GM23248 (cell line): ENCODE measurements at regions not wholly inside any gene's neighbourhood (a gene's known extent, or its start where the extent isn't known, plus 50 kb on each side); places are given as distances from the start of the nearest gene placed in this dataset.
"Not testable (repeated sequence)": the region's sequence is repeated elsewhere in the genome, so short reads cannot be mapped to it uniquely, and the experiment has no call there.

Experiments used
- DNase-seq: peaks from one replicate; pipeline ENCODE4 v3.0.0-alpha.2; 2015
- H2AFZ ChIP-seq: fragments of 200-600 bp; sonication (generic); 2 replicates; pipeline ENCODE4 v1.6.1; 2016; ENCODE audit warnings: antibody characterized with exemption
- H3F3A ChIP-seq: fragments of 200-600 bp; sonication (generic); 2 replicates; pipeline ENCODE4 v1.6.1; 2016; ENCODE audit warnings: mild to moderate bottlenecking, antibody characterized with exemption, mixed run types; ENCODE audit not compliant: insufficient read depth
- H3K27ac ChIP-seq: fragments of 200-600 bp; sonication (generic); 2 replicates; pipeline ENCODE4 v1.5.1; 2016; ENCODE audit warnings: mild to moderate bottlenecking
- H3K27me3 ChIP-seq: fragments of 200-600 bp; sonication (generic); replicated peaks from 2 replicates; pipeline ENCODE4 v1.6.1; 2016; ENCODE audit warnings: mild to moderate bottlenecking; ENCODE audit not compliant: insufficient read depth
- H3K36me3 ChIP-seq: fragments of 200-600 bp; sonication (generic); 2 replicates; pipeline ENCODE4 v1.6.1; 2016; ENCODE audit warnings: low read depth, mild to moderate bottlenecking
- H3K4me1 ChIP-seq: fragments of 200-600 bp; sonication (generic); 2 replicates; pipeline ENCODE4 v1.6.1; 2016; ENCODE audit warnings: mild to moderate bottlenecking; ENCODE audit not compliant: insufficient read depth
- H3K4me2 ChIP-seq: fragments of 200-600 bp; sonication (generic); one replicate; pipeline ENCODE4 v1.6.1; 2016; ENCODE audit warnings: mild to moderate bottlenecking; ENCODE audit not compliant: unreplicated experiment
- H3K4me3 ChIP-seq: fragments of 200-600 bp; sonication (generic); 2 replicates; pipeline ENCODE4 v1.5.1; 2016; ENCODE audit warnings: mild to moderate bottlenecking
- H3K79me2 ChIP-seq: fragments of 200-600 bp; sonication (generic); 2 replicates; pipeline ENCODE4 v1.6.1; 2016; ENCODE audit warnings: mild to moderate bottlenecking; ENCODE audit not compliant: insufficient read depth
- H3K9ac ChIP-seq: fragments of 200-600 bp; sonication (generic); 2 replicates; pipeline ENCODE4 v1.6.1; 2016; ENCODE audit warnings: mild to moderate bottlenecking
- H3K9me2 ChIP-seq: fragments of 200-600 bp; sonication (generic); 2 replicates; pipeline ENCODE4 v1.6.1; 2016; ENCODE audit warnings: mixed run types, mild to moderate bottlenecking, moderate library complexity; ENCODE audit not compliant: insufficient read depth
- H3K9me3 ChIP-seq: fragments of 200-600 bp; sonication (generic); one replicate; pipeline ENCODE4 v1.6.1; 2017; ENCODE audit warnings: low read depth
- H4K20me1 ChIP-seq: fragments of 200-600 bp; sonication (generic); 2 replicates; pipeline ENCODE4 v1.6.0; 2016; ENCODE audit not compliant: insufficient read depth
- EZH2 ChIP-seq: fragments of 200-600 bp; sonication (generic); IDR thresholded peaks from 2 replicates; pipeline ENCODE4 v1.6.1; 2018; ENCODE audit warnings: antibody characterized with exemption, mild to moderate bottlenecking; ENCODE audit not compliant: insufficient read depth, poor library complexity, severe bottlenecking
- EZH2phosphoT487 ChIP-seq: fragments of 200-600 bp; sonication (generic); IDR thresholded peaks from 2 replicates; pipeline ENCODE4 v1.6.1; 2018; ENCODE audit warnings: antibody characterized with exemption, moderate library complexity, mild to moderate bottlenecking, low read depth; ENCODE audit not compliant: insufficient read depth
- WGBS, 2 experiments: methylation state at CpG; one replicate each; pipeline ENCODE4 v1.1.6; 2015 to 2017; ENCODE audit warnings: low lambda C conversion rate in 2 of 2, low coverage in 1 of 2; ENCODE audit errors: missing lambda C conversion rate in 2 of 2; 5-methylcytosine and 5-hydroxymethylcytosine counted together
- in situ Hi-C: fragments of 300-500 bp; cut with MboI; formaldehyde crosslinking; loops from 2 replicates; pipeline ENCODE4 v1.15.0; 2020

DNA sequence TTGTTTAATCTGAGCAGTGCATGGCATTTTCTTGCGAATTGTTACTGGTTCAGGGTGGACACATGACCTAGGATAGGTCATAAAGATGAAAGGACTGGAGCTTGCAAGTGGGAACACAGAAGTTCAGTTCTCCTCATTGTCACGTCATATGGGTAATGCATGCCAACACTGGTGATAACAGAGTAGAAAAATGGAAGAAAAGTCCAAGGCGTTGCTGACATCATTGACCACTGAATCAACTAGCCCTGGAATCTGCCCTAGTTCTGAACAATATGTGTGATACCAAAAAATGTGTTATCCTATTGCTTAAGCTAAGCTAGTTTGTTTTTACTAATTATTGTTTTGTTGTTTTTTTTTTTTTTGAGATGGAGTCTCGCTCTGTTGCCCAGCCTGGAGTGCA, 234.2 kb upstream of the MAF start:
- no peaks in the 10 kb centered on the region for H3K27me3 ChIP-seq
- no peak overlapping the region for H3K27ac ChIP-seq
- H3K36me3 ChIP-seq = no peaks in the 10 kb centered on the region
- no peak overlapping the region for H2AFZ ChIP-seq
- in situ Hi-C loops = no loop called here
- TF ChIP-seq EZH2phosphoT487 = no peak
- no peak for TF ChIP-seq EZH2
- DNase-seq = no peak
- H3K9me3 ChIP-seq = no peaks in the 10 kb centered on the region
- no peaks in the 10 kb centered on the region for H4K20me1 ChIP-seq
- no peak overlapping the region for H3K9ac ChIP-seq
- H3K4me3 ChIP-seq = no peak overlapping the region
- H3F3A ChIP-seq = no peaks in the 10 kb centered on the region
- H3K79me2 ChIP-seq = no peaks in the 10 kb centered on the region
- H3K9me2 ChIP-seq = no peaks in the 10 kb centered on the region
- H3K4me1 ChIP-seq = no peaks in the 10 kb centered on the region
- WGBS, 2 experiments = 10 to 11% methylated on average over 4 of the region's 4 CpGs
- no peak overlapping the region for H3K4me2 ChIP-seq

DNA sequence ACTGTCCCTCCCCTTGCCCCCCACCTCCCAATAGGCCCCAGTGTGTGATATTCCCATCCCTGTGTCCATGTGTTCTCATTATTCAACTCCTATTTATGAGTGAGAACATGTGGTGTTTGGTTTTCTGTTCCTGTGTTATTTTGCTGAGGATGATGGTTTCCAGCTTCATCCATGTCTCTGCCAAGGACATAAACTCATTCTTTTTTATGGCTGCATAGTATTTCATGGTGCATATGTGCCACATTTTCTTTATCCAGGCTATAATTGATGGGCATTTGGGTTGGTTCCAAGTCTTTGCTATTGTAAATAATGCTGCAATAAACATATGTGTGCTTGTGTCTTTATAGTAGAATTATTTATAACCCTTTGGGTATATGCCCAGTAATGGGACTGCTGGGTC, 233.5 kb upstream of the MAF start:
- H3K9me2 ChIP-seq, H3K9ac ChIP-seq, H3K36me3 ChIP-seq, H3K4me3 ChIP-seq, H3K9me3 ChIP-seq, H4K20me1 ChIP-seq, in situ Hi-C loops, H3K4me2 ChIP-seq, H3K4me1 ChIP-seq, H3K27me3 ChIP-seq, H2AFZ ChIP-seq, H3F3A ChIP-seq, H3K27ac ChIP-seq, H3K79me2 ChIP-seq, DNase-seq: not testable (repeated sequence)

DNA sequence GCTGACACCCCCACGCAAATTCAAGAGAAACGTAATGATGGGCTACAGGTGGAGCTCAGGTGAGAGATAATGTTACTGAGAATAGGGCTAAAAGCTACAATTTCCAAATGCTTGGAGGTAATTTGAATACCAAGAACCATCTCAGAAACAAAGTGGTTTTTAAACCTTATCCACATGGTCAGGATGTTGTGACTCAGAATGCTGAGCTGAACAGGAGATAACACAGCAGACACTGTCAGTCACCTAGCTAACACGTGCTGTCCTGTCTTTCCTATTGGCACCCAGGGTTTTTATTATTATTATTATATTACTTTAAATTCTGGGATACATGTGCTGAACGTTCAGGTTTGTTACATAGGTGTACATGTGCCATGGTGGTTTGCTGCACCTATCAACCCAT, 233.0 kb upstream of the MAF start:
- no peaks in the 10 kb centered on the region for H3K4me1 ChIP-seq
- H3K27me3 ChIP-seq = no peaks in the 10 kb centered on the region
- H3K4me2 ChIP-seq = no peak overlapping the region
- no peak overlapping the region for H3K9ac ChIP-seq
- no peak overlapping the region for H3K4me3 ChIP-seq
- no peaks in the 10 kb centered on the region for H4K20me1 ChIP-seq
- no peaks in the 10 kb centered on the region for H3K9me2 ChIP-seq
- H2AFZ ChIP-seq = no peak overlapping the region
- WGBS, 2 experiments = 42 to 50% methylated on average over 4 of the region's 4 CpGs
- no peaks in the 10 kb centered on the region for H3F3A ChIP-seq
- in situ Hi-C loops = no loop called here
- no peak overlapping the region for H3K27ac ChIP-seq
- TF ChIP-seq EZH2 (no peak), EZH2phosphoT487 (no peak)
- H3K79me2 ChIP-seq = no peaks in the 10 kb centered on the region
- no peak for DNase-seq
- H3K9me3 ChIP-seq = no peaks in the 10 kb centered on the region
- H3K36me3 ChIP-seq = no peaks in the 10 kb centered on the region

DNA sequence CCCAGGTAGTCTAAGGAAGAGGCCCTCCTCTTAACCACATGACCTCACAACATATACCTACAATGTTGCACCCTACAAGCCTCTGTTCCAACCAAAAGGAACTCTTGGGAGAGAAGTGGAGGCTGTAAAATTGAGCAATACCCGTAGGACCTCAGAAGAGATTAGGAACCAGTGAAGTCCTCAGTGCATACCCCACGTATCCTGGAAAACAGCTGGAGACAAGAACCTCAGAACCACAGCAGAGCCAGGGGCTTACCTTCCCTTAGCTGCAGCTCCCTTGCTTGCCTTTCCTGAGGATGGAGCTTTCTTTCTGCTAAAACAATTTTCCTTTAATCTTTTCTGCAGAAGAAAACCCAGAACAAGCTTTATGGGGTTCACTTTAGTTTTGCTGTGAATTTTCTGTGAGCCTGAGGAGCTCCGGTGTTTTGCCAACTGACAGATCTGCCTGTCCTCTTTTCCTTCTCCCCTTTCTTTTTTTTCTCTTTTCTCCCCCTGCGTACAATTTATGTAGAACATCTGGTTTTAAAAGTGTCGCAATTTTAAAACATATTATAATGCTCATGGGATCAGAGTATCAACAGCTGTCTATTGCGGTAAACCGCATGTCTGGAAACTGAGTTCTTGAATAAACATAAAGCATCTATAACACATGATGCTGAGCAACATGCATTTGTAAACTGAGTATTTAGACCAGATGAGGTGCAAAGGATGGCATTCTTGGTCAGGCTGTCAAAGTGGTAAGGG, 226.4 kb upstream of the MAF start:
- H3K79me2 ChIP-seq = no peaks in the 10 kb centered on the region
- H2AFZ ChIP-seq = no peak overlapping the region
- no peaks in the 10 kb centered on the region for H4K20me1 ChIP-seq
- WGBS, 2 experiments = 3 to 4% methylated on average over 7 of the region's 7 CpGs
- H3K27ac ChIP-seq = no peak overlapping the region
- in situ Hi-C loops = no loop called here
- no peaks in the 10 kb centered on the region for H3K4me1 ChIP-seq
- H3K9ac ChIP-seq = no peak overlapping the region
- no peaks in the 10 kb centered on the region for H3K27me3 ChIP-seq
- no peaks in the 10 kb centered on the region for H3F3A ChIP-seq
- no peak overlapping the region for H3K4me2 ChIP-seq
- DNase-seq = no peak
- H3K4me3 ChIP-seq = no peak overlapping the region
- TF ChIP-seq EZH2 (no peak), EZH2phosphoT487 (no peak)
- no peaks in the 10 kb centered on the region for H3K9me2 ChIP-seq
- H3K36me3 ChIP-seq = no peaks in the 10 kb centered on the region
- no peaks in the 10 kb centered on the region for H3K9me3 ChIP-seq

DNA sequence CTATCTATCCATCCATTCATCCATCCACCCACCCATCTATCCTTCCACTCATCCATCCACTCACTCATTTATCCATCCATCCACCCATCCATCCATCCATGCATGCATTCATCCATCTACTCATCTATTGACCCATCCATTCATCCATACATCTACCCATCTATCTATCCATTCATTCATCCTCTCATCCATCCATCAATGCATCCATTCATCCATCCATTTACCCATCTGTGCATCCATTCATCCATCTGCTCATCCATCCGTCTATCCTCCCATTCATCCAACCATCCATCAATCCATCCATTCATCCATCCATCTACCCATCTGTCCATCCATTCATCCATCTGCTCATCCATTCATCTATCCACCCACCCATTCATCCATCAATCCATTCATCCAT, 224.5 kb upstream of the MAF start:
- Histone ChIP-seq H3F3A (no peaks in the 10 kb centered on the region), H3K9me2 (no peaks in the 10 kb centered on the region), H3K4me3 (no peak overlapping the region), H3K9me3 (no peaks in the 10 kb centered on the region), H3K9ac (no peak overlapping the region), H3K4me1 (no peaks in the 10 kb centered on the region), H3K27ac (no peak overlapping the region), H3K4me2 (no peak overlapping the region), H2AFZ (no peak overlapping the region), H4K20me1 (no peaks in the 10 kb centered on the region), H3K79me2 (no peaks in the 10 kb centered on the region), H3K27me3 (no peaks in the 10 kb centered on the region), H3K36me3 (no peaks in the 10 kb centered on the region)
- TF ChIP-seq EZH2phosphoT487 (no peak), EZH2 (no peak)
- WGBS, 2 experiments = 36 to 45% methylated on average over 1 of the region's 1 CpG
- in situ Hi-C loops = no loop called here
- DNase-seq = no peak
